GM21825 (cell line): ENCODE measurements at regions not wholly inside any gene's neighbourhood (a gene's known extent, or its start where the extent isn't known, plus 50 kb on each side); places are given as distances from the start of the nearest gene placed in this dataset.

Experiments used
- ATAC-seq: cut with Tn5 transposase; IDR thresholded peaks from one replicate; pipeline ENCODE4 v1.9.1; 2021; ENCODE audit warnings: mild to moderate bottlenecking, moderate library complexity; ENCODE audit not compliant: unreplicated experiment

DNA sequence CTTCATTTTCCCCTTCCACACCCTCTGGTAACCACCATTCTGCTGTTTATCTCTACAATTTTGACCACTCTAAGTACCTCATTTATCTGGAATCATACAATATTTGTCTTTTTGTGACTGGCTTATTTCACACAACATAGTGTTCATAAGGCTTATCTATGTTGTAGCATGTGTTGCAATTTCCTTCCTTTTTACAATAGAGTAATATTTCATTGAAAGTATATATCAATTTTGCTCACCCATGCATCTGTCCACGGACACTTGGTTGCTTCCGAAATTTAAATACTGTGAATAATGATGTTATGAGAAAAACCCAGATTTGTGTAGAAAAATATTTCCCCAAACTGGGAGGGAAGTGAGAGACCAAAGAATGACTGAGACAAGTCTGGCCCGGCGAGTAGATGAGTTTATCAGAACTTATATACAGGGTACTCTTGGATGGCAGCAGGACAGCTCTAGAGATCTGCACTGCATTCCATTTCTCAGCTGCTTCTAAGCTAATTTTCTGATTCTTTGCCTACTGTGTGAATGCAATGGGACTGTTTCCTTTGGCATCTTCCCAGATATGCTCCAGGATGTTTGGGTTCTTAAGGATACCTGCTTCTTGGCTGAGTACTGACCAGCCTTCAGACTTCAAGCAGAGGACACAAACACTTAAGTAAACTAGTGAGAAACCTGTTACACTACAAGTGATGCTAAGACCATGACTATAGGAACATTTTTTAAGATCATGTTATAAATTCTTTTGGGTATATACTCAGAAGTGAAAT, 834.0 kb upstream of the PCDH9 start:
- no peak for ATAC-seq

DNA sequence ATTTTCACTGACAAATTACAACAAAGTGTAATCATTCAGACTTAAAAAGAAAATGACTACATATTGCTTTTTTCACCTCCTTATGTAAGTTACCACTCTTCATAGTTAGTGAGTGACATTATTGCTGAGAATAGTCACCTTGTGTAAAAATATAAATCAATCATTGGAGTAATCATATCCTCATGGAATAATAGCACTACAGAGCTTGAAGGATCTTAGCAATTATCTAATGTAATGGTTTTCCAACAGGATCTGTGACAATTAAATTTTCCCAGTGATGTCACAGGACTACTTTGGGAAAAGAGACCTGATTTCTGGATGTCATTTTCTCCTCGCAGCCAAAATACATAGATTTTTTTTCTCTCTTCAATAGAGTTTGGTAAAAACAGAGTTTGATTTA, 833.0 kb upstream of the PCDH9 start:
- ATAC-seq = no peak

- ATAC-seq = no peak
Observed at GRCh38 chr13:68057836-68058235, 827.7 kb upstream of the PCDH9 start.

- ATAC-seq = no peak
Observed at GRCh38 chr13:68056816-68057710, 826.9 kb upstream of the PCDH9 start.

DNA sequence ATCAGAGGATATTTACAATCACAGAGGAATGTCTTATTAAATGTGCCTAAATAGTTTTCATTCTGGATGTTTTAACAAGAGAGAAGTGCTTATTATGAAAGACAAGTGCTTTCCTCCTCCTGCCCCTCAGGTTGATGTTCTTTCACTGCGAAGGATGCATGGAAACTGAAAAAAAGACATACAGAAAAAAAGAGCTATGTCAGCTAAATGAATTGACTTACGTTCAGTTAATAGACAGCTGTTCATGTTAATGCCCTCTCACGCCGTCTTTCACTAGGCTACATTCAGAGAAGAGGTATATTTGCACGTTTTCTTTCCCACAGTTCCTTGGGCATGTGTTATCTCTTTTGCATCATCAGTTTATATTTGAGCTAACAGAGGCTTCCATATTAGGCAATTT, 821.8 kb upstream of the PCDH9 start:
- no peak for ATAC-seq

GRCh38 chr13:68050761-68051160, 820.6 kb upstream of the PCDH9 start:
- no peak for ATAC-seq

- no peak for ATAC-seq
Observed at GRCh38 chr13:68048802-68049359, 818.7 kb upstream of the PCDH9 start.

- no peak for ATAC-seq
Observed at GRCh38 chr13:68047889-68048288, 817.8 kb upstream of the PCDH9 start.

DNA sequence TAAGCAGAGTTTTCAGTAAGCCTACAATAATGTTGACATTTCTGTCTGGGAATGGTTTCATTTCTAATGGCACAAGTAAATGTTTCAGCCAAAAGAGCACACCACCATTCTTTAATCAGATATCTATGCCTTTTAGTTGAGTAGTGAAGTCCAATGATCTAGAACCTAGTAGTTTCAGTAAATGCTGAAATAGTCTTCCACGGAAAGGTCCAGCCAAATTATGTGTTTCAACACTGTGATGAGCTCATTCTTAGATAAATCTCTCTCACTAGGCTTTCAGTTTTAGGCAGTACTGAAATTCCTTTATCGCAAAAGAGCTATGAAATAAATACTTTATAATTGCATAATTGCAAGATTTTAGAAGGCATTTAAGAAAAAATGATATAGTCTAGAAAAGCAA, 816.8 kb upstream of the PCDH9 start:
- ATAC-seq = no peak

DNA sequence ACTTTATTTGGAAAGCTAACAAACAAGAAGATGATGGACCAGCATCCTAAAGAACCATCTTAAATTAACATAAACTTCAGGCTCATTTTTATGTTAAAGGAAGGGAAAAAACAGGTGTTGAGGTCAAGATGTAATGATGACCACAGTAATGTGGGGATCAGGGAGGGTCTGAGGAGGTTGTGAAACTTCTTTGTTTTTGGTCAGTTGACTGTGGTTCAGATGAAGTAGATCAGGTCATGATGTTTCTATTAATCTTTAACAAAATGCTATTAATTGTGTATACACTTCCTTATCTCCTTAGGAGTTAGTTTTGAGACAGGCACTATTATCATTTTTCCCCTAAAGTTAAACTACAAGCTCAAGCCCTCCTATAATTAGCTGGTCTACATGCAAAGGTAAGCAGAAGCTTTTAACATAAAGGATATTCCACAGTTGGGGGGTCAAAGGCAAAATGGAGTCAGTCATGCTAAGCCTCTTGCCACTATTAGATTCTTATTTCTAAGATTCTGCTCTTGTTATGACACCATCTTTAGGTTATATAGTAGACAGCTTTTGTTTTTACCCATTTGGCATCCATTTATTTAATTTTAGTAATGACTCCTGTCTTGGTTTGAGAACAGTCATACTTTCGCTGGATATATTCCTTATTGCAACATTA, 800.1 kb upstream of the PCDH9 start:
- no peak for ATAC-seq

- no peak for ATAC-seq
Observed at GRCh38 chr13:68028701-68029100, 798.6 kb upstream of the PCDH9 start.

DNA sequence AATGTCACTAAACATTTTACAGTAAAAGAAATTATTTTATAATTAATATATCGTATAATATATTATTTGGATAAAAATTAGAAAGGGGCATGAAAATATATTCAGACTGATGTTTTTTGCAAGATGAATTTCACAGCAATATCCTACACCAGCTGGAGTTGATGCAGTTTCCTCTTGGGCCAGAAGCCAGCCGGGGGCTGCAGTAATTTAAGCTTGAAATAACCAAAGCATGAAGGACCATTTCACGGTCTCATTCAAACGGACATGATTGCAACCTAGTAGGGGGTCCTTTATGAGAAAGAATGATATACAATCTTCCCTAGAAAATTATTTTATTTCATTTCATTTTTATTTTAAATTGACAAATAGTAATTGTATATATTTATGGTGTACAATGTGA, 797.2 kb upstream of the PCDH9 start:
- no peak for ATAC-seq

DNA sequence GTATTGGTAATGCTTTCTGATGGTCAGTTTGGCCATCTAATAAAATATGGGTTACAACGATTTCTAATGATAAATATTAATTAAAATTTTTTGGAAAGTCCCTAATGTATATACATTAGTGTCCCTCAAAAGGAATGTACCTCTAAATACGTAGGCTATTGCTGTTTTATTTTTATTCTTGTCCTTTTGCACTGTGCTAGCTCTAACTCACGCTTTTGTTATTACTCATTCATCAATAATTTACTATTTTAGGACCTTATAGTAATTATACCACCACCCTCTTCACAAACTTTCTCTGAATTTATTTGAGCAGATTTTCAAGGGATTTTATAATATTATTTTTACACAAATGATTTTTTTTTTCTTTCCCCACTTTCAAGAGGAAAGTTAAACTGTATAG, 795.9 kb upstream of the PCDH9 start:
- no peak for ATAC-seq

DNA sequence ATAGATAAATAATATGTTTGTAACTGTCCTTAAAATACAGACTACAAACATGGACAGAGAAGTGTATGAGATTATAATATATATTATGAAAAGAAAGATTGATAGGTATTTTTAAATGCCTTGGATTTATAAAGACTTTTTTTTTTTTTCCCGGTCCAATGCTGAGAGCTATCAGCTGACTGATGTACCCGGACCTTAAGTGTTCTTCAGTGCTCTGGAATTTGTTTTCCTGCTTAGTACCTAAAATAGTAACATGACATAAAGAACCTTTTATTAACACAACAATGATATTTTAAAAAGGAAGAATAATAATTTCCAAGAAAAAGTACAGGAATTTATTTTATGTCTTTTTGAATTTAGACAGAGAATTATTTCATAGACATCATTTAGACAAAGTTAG, 795.5 kb upstream of the PCDH9 start:
- no peak for ATAC-seq

DNA sequence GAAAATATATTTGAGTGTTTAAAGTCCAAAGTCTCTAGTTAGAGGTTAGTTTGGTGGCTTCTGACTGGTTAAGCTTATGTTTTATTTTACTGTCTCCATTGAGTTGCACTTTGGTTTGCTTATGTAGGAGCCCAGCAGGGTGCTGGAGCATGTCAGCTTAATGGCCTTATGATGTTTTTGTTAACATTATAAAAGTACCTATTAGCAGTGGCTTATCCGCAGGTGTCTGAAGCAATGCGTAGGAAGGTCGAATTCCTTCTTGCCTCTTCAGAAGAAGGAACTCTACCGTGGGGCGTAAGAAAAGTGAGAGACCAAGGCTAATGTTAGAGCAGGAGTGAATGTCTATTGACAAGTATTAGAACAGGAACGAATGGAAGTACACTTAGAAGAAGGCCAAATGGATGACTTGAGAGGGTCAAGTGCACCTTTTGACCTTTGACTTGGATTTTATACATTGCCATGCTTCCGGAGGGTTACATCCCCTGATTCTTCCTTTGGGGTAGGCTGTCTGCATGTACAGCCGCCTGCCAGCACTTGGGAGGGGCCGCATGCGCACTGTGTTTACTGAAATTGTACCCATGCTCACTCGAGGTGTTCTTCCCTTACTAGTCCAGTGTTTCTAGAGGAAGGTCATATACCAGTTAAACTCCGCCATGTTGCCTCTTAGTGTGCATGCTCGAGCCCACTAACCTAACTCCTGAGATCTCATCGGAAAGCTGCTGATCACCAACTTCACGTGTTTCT, 793.9 kb upstream of the PCDH9 start:
- ATAC-seq = no peak

- no peak for ATAC-seq
Observed at GRCh38 chr13:68019901-68020300, 789.8 kb upstream of the PCDH9 start.

DNA sequence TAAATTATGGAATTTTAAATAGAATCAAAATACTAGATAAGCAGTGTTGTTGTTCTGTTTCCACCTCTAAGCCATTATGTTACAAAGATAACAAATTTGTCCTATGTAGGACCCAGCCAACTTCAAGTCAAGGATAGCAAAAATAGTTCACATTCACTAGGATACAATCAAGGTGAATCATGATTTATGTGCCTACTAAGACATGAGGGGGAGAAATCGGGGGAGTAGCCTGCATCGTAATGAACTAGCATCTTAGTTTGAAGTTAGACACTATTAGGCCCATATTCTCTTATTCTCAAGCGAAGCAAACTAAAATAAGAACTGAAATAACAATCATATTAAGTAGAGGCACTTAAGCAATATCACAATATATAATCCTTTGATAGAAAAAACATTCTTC, 779.4 kb upstream of the PCDH9 start:
- ATAC-seq = no peak

DNA sequence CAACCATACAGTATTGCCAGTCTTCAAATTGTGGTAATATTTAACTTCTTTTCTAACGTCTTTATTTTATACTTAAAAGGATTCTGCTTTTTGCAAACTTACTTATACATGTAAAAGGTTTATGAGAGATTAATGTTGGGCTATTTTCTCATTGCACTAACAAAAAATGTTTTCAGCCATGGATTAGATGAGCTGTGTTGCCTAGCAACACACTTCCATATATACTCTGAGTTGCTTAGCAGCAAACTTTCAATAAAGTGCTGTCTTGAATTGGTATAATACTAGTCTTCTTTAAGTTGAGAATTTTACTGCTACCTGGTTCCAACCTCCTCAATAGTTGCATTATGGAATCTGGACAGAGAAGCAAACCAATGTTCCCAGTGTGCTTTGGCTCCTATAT, 777.4 kb upstream of the PCDH9 start:
- no peak for ATAC-seq

DNA sequence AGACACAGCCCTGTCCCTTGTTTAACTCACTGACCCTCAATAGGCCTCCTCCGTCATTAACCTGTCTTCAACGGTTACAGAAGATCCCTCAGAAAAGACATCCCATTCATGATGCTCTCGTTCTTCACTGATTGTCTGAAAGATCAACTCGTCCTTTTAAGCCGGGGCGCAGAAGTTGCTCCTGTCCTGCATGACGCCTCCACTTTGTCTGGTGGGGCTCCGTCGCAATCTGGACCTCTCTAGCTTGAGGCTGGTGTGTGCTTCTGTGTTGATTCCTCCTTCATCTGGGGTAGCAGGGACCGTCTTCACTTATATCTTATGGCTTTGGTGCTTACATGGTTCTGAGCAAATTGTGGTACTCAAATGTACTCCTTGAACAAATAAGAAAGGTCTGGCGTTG, 766.0 kb upstream of the PCDH9 start:
- ATAC-seq = no peak

GRCh38 chr13:67990868-67991267, 760.7 kb upstream of the PCDH9 start:
- ATAC-seq = no peak

DNA sequence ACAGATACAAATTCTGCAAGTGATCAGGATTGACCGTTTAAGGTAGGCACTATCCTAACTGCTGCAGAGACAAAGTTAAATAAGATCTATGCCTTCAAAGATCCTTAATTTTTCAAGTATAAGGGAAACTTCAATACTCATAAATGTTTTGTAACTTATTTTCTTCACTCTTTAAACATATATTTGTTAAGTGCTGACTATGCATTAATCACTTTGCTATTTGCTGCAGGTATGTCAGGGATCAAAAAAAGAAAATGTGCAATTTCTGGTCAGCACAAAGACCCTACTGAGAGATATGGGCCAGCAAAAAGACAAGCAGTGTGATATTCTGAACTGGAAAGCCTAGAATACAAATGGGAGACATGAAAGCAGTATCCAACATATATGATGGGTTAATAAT, 756.1 kb upstream of the PCDH9 start:
- no peak for ATAC-seq
